8988T (cell line): ENCODE measurements at regions not wholly inside any gene's neighbourhood (a gene's known extent, or its start where the extent isn't known, plus 50 kb on each side); places are given as distances from the start of the nearest gene placed in this dataset.

Experiments used
- DNase-seq: peaks from one replicate; pipeline ENCODE4 v3.0.0; 2011

DNA sequence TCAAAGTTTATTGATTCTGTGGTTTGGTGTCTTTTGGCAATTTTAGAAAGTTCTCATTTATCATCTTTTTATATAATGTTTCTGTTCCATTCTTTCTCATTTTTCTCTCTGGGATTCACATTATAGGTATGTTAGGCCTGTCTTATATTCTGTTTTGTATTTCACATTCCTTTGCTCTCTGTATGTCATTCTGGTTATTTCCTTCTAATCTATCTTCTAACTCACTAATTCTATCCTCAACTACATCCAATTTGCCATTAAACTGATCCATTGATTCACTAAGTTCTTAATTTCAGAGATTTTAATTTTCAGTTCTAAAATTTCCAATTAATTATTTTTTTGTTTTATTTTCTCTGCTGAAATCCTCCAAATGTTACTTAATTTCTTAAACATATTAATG is 234.8 kb downstream of the FOXD2 start:
- DNase-seq: no peak

- no peak for DNase-seq
These were observed 236.3 kb downstream of the FOXD2 start for GRCh38 chr1:47674189-47674588.

- DNase-seq: no peak
These were observed 237.3 kb downstream of the FOXD2 start for GRCh38 chr1:47675047-47675675.

DNA sequence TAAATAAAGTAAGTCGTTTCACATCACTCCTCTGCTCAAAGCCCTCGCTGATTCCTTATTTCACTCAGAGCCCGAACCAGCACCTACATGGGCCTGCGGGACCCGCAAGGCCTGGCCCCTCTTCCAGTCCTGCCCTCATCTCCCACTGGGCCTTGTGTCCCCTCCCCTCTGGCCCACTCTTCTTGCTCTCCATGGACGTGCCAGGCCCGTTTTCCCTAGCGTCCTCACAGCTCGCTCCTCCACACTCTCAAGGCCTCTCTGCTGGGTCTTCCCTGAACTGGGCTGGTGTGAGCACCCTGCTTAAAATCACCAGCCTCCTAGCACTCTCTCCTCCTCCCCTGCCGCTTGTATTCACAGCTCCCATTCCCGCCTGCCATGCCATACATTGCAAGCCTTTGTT is 237.9 kb downstream of the FOXD2 start:
- DNase-seq: no peak

- no peak for DNase-seq
These were observed 238.6 kb downstream of the FOXD2 start for GRCh38 chr1:47676311-47677054.

GRCh38 chr1:47677241-47677940 is 239.5 kb downstream of the FOXD2 start:
- no peak for DNase-seq

DNA sequence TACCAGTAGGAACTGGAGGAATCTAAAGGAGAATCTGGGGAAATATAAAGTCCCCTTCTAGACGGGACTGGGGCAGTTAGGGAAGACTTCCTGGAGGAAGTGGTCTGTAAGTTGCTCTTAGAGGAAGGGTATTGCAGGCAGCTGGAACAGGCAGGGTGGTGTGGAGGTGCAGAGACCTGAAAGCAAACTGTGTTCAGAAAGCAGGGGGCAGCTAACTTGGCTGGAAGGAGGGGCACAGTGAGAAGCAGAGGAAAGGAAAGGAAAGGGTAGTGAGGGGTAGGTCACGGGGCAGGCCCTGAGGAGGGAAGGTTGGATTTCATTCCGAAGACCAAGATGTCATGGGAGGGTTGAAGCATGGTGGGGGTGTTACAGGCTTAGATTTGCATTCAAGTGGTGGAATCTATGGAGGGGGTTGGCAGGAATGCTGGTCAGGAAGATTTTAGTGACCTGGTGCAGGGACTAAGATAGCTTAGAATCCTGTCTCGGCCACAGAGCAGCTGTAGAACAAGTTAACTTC is 240.7 kb downstream of the FOXD2 start:
- DNase-seq: no peak

DNA sequence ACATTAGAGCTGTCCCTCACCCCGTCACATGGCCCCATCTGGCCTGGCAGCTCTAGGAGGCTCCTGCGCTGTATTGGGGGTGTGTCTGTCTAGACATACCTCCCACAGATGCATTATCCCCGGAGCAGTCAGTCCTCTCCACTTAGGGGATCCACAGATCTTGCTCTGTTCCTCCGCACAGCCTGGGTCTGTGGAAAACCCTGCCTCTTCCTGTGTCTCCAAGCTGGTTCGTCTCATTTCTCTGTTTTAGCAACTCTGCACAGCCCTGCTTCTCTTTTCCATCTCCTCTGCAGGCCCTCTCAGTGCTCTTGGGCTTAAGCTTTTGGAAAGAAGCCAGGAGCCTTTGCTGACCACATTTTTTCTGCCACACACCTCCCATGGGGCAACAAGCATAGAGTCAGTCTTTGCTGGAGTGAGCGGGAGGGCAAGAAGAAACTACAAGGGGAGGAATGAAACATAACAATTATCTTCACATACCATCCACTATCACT is 241.5 kb downstream of the FOXD2 start:
- DNase-seq: no peak

- no peak for DNase-seq
These were observed 242.0 kb downstream of the FOXD2 start for GRCh38 chr1:47679826-47680225.

DNA sequence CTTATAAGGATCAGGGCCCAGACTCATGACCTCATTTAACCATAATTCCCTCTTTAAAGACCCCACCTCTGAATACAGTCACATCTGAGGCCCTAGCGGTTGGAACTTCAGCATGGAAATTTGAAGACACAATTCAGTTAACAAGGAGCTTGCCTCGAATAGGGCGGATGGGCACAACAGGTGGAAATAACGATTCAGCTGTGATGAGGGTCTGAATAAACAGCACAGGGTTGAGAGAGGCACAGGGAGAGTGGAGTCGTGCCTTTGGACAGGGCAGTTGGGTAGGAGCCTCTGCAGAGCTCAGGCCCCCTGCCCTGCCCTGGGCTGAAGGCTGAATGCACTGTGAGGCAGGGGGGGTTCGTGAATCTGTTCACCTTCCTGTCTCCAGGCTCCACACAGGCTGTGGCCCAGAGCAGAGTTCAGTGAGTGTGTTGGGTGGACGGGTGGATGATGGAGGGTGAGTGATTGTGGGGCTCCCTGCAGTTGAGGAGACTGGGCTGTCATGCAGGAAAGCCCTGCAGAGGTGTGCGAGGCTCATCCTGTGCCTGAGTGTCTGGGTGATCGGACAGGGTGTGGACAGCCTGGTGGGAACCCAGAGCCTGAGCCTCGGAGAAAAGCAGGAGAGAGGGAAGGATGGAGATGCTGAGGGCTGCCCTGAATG is 243.1 kb downstream of the FOXD2 start:
- DNase-seq: no peak

GRCh38 chr1:47681735-47682134 is 243.9 kb downstream of the FOXD2 start:
- no peak for DNase-seq

GRCh38 chr1:47682198-47682597 is 244.4 kb downstream of the FOXD2 start:
- no peak for DNase-seq

GRCh38 chr1:47682786-47683350 is 245.0 kb downstream of the FOXD2 start:
- no peak for DNase-seq

DNA sequence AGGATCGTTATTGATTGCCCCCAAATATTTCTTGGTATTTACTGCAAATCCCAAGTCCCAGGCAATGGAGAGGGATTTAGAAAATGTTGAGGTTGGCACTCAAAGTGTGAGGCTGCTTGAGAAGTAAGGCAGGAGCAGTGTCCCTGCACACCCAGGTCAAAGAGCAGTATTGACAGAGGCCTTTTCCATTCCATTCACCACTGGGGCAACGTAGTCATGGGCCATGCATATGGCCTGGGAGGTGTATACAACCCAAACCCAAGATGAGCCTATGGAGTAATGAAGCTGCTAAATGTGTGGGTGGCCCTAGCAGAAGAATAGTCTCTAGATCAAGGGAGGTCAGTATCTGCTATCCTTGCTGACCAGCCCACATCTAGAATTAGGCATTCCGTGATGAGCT is 245.6 kb downstream of the FOXD2 start:
- DNase-seq: no peak

DNA sequence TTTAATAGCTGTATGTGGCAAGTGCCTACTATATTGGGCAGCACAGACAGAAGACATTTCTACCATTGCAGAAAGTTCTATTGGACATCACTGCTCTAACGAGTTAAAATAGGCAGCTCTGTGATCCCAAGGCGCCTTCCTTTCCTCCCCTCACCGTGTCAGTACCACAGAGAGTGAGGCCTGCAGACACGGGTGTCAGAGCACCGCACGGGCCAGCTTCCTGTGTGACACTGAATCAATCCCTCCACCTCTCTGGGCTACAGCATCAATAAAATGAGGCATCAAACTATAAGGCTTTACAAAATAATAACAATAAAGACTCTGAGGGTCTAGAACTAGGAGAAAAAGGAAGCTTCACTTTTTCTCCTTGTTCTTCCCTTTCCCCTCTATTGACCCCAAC is 246.7 kb downstream of the FOXD2 start:
- no peak for DNase-seq

GRCh38 chr1:47684964-47685762 is 247.3 kb downstream of the FOXD2 start:
- no peak for DNase-seq

DNA sequence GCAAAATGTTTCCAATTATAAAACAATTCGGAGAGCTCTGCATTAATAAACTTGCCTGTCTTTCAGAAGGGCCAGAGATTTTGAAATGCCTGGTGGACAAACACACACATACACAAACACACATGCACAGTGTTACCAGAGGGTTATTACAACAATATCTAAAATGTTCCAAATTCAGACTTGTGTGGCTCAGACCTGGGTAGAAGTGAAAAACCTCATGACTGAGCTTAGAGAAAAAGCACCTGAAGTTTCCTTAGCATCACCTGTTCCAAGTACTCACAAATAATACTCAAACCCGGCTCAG is 247.9 kb downstream of the FOXD2 start:
- no peak for DNase-seq

- no peak for DNase-seq
These were observed 249.1 kb downstream of the FOXD2 start for GRCh38 chr1:47686731-47687630.

GRCh38 chr1:47687631-47688460 is 250.0 kb downstream of the FOXD2 start:
- no peak for DNase-seq
